ENCODE measurements at regions not wholly inside any gene's neighbourhood (a gene's known extent, or its start where the extent isn't known, plus 50 kb on each side); places are given as distances from the start of the nearest gene placed in this dataset.

GRCh38 chr10:25101461-25102146 is 73.2 kb upstream of the GPR158 start:
- TF ChIP-seq CTCF (IDR thresholded peaks at IDR 0.05), result no peak
- no peak for TF ChIP-seq POLR2A (IDR thresholded peaks at IDR 0.05)

Data from right lobe of liver (tissue), 4 donors.